ENCODE measurements at regions not wholly inside any gene's neighbourhood (a gene's known extent, or its start where the extent isn't known, plus 50 kb on each side); places are given as distances from the start of the nearest gene placed in this dataset.

DNA sequence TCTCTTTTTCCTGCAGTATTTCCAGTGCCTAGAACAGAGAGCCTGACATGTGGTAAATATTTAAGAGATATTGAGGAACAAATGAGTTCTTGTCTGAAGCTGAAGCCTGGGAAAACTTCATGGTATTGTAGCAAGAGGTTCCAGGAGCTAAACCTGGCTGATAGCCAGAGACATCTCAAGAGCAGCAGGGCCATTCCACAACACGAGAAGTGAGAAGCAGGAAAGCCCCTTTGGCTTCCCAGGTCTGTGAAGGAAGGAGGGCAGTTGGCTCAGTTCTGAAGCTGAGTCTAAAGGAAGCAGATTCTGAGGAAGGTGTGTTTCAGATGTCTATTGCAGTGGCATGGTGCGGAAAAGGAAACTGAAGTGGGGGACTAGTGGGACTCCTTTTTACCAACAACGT is 63.8 kb upstream of the FAM204A start:
- WGBS, 2 donors: 56 to 58% methylated on average over 3 of the region's 3 CpGs
- TF ChIP-seq, protein P1, sequence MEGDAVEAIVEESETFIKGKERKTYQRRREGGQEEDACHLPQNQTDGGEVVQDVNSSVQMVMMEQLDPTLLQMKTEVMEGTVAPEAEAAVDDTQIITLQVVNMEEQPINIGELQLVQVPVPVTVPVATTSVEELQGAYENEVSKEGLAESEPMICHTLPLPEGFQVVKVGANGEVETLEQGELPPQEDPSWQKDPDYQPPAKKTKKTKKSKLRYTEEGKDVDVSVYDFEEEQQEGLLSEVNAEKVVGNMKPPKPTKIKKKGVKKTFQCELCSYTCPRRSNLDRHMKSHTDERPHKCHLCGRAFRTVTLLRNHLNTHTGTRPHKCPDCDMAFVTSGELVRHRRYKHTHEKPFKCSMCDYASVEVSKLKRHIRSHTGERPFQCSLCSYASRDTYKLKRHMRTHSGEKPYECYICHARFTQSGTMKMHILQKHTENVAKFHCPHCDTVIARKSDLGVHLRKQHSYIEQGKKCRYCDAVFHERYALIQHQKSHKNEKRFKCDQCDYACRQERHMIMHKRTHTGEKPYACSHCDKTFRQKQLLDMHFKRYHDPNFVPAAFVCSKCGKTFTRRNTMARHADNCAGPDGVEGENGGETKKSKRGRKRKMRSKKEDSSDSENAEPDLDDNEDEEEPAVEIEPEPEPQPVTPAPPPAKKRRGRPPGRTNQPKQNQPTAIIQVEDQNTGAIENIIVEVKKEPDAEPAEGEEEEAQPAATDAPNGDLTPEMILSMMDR (IDR thresholded peaks at IDR 0.05): no peak
- TF ChIP-seq POLR2A (IDR thresholded peaks at IDR 0.05): no peak
- Histone ChIP-seq H3K9me3 (no peaks in the 10 kb centered on the region), H3K36me3 (ENCODE audit: low read depth, missing control alignments) (no peaks in the 10 kb centered on the region), H3K4me1 (no peaks in the 10 kb centered on the region), H3K4me3 (no peak overlapping the region), H3K27ac (no peak overlapping the region), H3K27me3 (no peaks in the 10 kb centered on the region)
- no peak for DNase-seq
- intact Hi-C loops (cut with DNase I; ENCODE audit: low total_unique reads): no loop called here

- intact Hi-C loops (cut with DNase I; ENCODE audit: low total_unique reads): no loop called here
- Histone ChIP-seq H3K36me3 (ENCODE audit: low read depth, missing control alignments) (no peaks in the 10 kb centered on the region), H3K4me1 (no peaks in the 10 kb centered on the region), H3K9me3 (no peaks in the 10 kb centered on the region), H3K27ac (no peak overlapping the region), H3K4me3 (no peak overlapping the region), H3K27me3 (no peaks in the 10 kb centered on the region)
- TF ChIP-seq, protein P1 (IDR thresholded peaks at IDR 0.05): no peak
- no peak for TF ChIP-seq POLR2A (IDR thresholded peaks at IDR 0.05)
- WGBS, 2 donors: 62 to 80% methylated on average over 3 of the region's 3 CpGs
- DNase-seq: no peak
These were observed 61.8 kb upstream of the FAM204A start for GRCh38 chr10:118403967-118404366.

DNA sequence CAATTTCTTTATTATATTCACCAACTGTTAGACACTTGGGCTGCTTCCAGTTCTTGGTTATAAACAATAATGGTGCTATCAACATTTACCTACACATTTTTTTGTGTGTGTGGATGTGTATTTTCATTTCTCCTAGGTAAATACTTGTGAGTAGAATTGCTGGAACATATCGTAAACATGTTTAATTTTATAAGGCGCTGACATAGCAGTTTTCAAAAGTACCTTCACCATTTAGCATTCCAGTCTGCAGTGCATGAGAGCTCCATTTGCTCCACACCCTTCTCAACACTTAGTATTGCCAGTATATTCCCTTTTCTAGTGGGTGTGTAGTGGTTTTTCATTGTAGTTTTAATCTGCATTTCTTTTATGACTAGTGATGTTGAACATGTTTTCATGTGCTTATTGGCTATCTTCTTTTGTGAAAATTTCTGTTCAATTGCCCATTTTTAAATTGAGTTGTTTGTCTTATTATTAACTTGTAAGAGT is 59.6 kb upstream of the FAM204A start:
- 93 to 96% methylated on average over 2 of the region's 2 CpGs for WGBS, 2 donors
- DNase-seq: no peak
- Histone ChIP-seq H3K9me3 (no peaks in the 10 kb centered on the region), H3K36me3 (ENCODE audit: low read depth, missing control alignments) (no peaks in the 10 kb centered on the region), H3K4me1 (no peaks in the 10 kb centered on the region), H3K27me3 (no peaks in the 10 kb centered on the region), H3K27ac (no peak overlapping the region), H3K4me3 (no peak overlapping the region)
- intact Hi-C loops (cut with DNase I; ENCODE audit: low total_unique reads): no loop called here
- no peak for TF ChIP-seq POLR2A (IDR thresholded peaks at IDR 0.05)
- TF ChIP-seq, protein P1 (IDR thresholded peaks at IDR 0.05): no peak

DNA sequence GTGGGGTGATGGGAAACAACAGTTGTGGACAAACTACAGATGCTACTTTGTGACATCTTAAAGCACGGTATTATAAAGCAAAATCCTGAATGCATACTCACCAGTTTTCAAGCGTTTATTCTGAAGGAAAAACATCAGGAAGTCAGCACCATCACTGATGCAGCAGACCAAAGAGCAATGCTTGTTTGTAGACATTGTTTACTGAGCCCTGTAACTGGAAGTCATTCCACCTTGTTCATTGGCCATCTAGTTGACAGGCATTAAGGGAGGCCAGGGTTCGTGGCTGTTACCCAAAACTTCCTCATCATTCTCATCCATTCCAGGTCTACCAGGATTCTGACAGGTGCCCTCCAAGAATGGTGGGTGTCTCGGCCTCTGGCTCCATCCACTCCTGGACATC is 55.3 kb upstream of the FAM204A start:
- Histone ChIP-seq H3K36me3 (ENCODE audit: low read depth, missing control alignments) (no peaks in the 10 kb centered on the region), H3K27ac (no peak overlapping the region), H3K27me3 (no peaks in the 10 kb centered on the region), H3K9me3 (no peaks in the 10 kb centered on the region), H3K4me3 (no peak overlapping the region), H3K4me1 (no peaks in the 10 kb centered on the region)
- 88 to 90% methylated on average over 4 of the region's 4 CpGs for WGBS, 2 donors
- no peak for TF ChIP-seq POLR2A (IDR thresholded peaks at IDR 0.05)
- TF ChIP-seq, protein P1 (IDR thresholded peaks at IDR 0.05): no peak
- intact Hi-C loops (cut with DNase I; ENCODE audit: low total_unique reads): no loop called here
- no peak for DNase-seq

DNA sequence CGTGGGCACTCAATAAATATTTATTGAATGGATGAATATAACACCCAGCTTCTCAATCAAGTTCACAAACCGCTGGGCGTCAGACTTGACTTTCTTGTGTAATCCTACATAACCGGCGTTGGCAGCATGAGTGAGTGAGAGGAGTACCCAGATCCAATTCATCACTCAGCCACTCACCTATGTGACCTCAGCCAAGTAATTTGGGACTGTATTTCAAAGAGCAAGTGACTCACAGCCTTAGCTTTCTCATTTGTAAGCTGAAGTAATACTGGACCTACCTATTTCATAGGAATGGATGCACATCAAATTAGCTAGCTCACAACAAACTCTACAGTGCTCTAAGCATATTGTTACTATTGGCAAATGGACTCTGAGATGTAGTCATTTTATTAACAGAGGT is 53.8 kb upstream of the FAM204A start:
- Histone ChIP-seq H3K27ac (no peak overlapping the region), H3K9me3 (no peaks in the 10 kb centered on the region), H3K27me3 (no peaks in the 10 kb centered on the region), H3K4me3 (no peak overlapping the region), H3K36me3 (ENCODE audit: low read depth, missing control alignments) (no peaks in the 10 kb centered on the region), H3K4me1 (no peaks in the 10 kb centered on the region)
- DNase-seq: no peak
- WGBS, 2 donors: 93 to 97% methylated on average over 5 of the region's 5 CpGs
- no peak for TF ChIP-seq POLR2A (IDR thresholded peaks at IDR 0.05)
- TF ChIP-seq, protein P1 (IDR thresholded peaks at IDR 0.05): no peak
- intact Hi-C loops (cut with DNase I; ENCODE audit: low total_unique reads): no loop called here
